ENCODE measurements at regions not wholly inside any gene's neighbourhood (a gene's known extent, or its start where the extent isn't known, plus 50 kb on each side); places are given as distances from the start of the nearest gene placed in this dataset.

GRCh38 chr1:55584526-55585401 is 369.6 kb upstream of the USP24 start:
- no peak overlapping the region for H3K4me3 ChIP-seq (ENCODE audit: low read length in 2 of 2)
- intact Hi-C loops (cut with DNase I) = loop anchor here (10.0 kb wide), 2 partner anchors 140 to 160 kb away; no protein-coding TSS in a partner anchor
- no peaks in the 10 kb centered on the region for H3K36me3 ChIP-seq (ENCODE audit: control insufficient read depth in 1 of 2, insufficient read depth in 2 of 2, low read length in 1 of 2)
- DNase-seq (no peak), ATAC-seq (ENCODE audit: low FRiP score) (peak; percentile 51)
- H3K27ac ChIP-seq (ENCODE audit: low read depth in 1 of 2, low read length in 2 of 2) = no peak overlapping the region
- no peaks in the 10 kb centered on the region for H3K27me3 ChIP-seq (ENCODE audit: control insufficient read depth in 1 of 2, insufficient read depth in 2 of 2, low read length in 1 of 2)
- 24 to 50% methylated on average over 2 of the region's 2 CpGs for WGBS, 2 donors
- no peaks in the 10 kb centered on the region for H3K9me3 ChIP-seq (ENCODE audit: control insufficient read depth, low read length)
- H3K4me1 ChIP-seq (ENCODE audit: control insufficient read depth in 1 of 2, insufficient read depth in 2 of 2, low read length in 2 of 2) = peaks cover 0 to 12% of the 10 kb centered on the region in 2 donors

- H3K36me3 ChIP-seq (ENCODE audit: control insufficient read depth in 1 of 2, insufficient read depth in 2 of 2, low read length in 1 of 2) = no peaks in the 10 kb centered on the region
- ATAC-seq (ENCODE audit: low FRiP score) (no peak), DNase-seq (no peak)
- WGBS, 2 donors = 92 to 95% methylated on average over 4 of the region's 4 CpGs
- H3K4me1 ChIP-seq (ENCODE audit: control insufficient read depth in 1 of 2, insufficient read depth in 2 of 2, low read length in 2 of 2) = peaks cover 0 to 7% of the 10 kb centered on the region in 2 donors
- intact Hi-C loops (cut with DNase I) = loop anchor here (10.0 kb wide), 2 partner anchors 137 to 157 kb away; no protein-coding TSS in a partner anchor
- H3K9me3 ChIP-seq (ENCODE audit: control insufficient read depth, low read length) = no peaks in the 10 kb centered on the region
- peak overlapping the region in 1 of 2 donors; percentile 45 for H3K27ac ChIP-seq (ENCODE audit: low read depth in 1 of 2, low read length in 2 of 2)
- no peak overlapping the region for H3K4me3 ChIP-seq (ENCODE audit: low read length in 2 of 2)
- no peaks in the 10 kb centered on the region for H3K27me3 ChIP-seq (ENCODE audit: control insufficient read depth in 1 of 2, insufficient read depth in 2 of 2, low read length in 1 of 2)
Measured at GRCh38 chr1:55582084-55582483, 366.9 kb upstream of the USP24 start.

GRCh38 chr1:55580845-55581332 is 365.7 kb upstream of the USP24 start:
- Histone ChIP-seq H3K27me3 (ENCODE audit: control insufficient read depth in 1 of 2, insufficient read depth in 2 of 2, low read length in 1 of 2) (no peaks in the 10 kb centered on the region), H3K9me3 (ENCODE audit: control insufficient read depth, low read length) (no peaks in the 10 kb centered on the region), H3K4me3 (ENCODE audit: low read length in 2 of 2) (no peak overlapping the region), H3K4me1 (ENCODE audit: control insufficient read depth in 1 of 2, insufficient read depth in 2 of 2, low read length in 2 of 2) (no peaks in the 10 kb centered on the region), H3K36me3 (ENCODE audit: control insufficient read depth in 1 of 2, insufficient read depth in 2 of 2, low read length in 1 of 2) (no peaks in the 10 kb centered on the region), H3K27ac (ENCODE audit: low read depth in 1 of 2, low read length in 2 of 2) (peak overlapping the region in 1 of 2 donors; percentile 55)
- ATAC-seq (ENCODE audit: low FRiP score) (peak; percentile 58), DNase-seq (no peak)
- intact Hi-C loops (cut with DNase I) = loop anchor here (10.0 kb wide), 2 partner anchors 136 to 156 kb away; no protein-coding TSS in a partner anchor
- 9 to 71% methylated on average over 3 of the region's 3 CpGs for WGBS, 2 donors

- Histone ChIP-seq H3K36me3 (ENCODE audit: control insufficient read depth in 1 of 2, insufficient read depth in 2 of 2, low read length in 1 of 2) (no peaks in the 10 kb centered on the region), H3K27ac (ENCODE audit: low read depth in 1 of 2, low read length in 2 of 2) (no peak overlapping the region), H3K9me3 (ENCODE audit: control insufficient read depth, low read length) (no peaks in the 10 kb centered on the region), H3K27me3 (ENCODE audit: control insufficient read depth in 1 of 2, insufficient read depth in 2 of 2, low read length in 1 of 2) (no peaks in the 10 kb centered on the region), H3K4me3 (ENCODE audit: low read length in 2 of 2) (no peak overlapping the region), H3K4me1 (ENCODE audit: control insufficient read depth in 1 of 2, insufficient read depth in 2 of 2, low read length in 2 of 2) (peaks cover 0 to 3% of the 10 kb centered on the region in 2 donors)
- ATAC-seq (ENCODE audit: low FRiP score) (no peak), DNase-seq (no peak)
- WGBS, 2 donors = 89 to 93% methylated on average over 3 of the region's 3 CpGs
- intact Hi-C loops (cut with DNase I) = loop anchor here (10.0 kb wide), 2 partner anchors 135 to 155 kb away; no protein-coding TSS in a partner anchor
Measured at GRCh38 chr1:55579332-55580001, 364.3 kb upstream of the USP24 start.

GRCh38 chr1:55578646-55579045 is 363.5 kb upstream of the USP24 start:
- DNase-seq (no peak), ATAC-seq (ENCODE audit: low FRiP score) (no peak)
- 92 to 95% methylated on average over 1 of the region's 1 CpG for WGBS, 2 donors
- Histone ChIP-seq H3K36me3 (ENCODE audit: control insufficient read depth in 1 of 2, insufficient read depth in 2 of 2, low read length in 1 of 2) (no peaks in the 10 kb centered on the region), H3K27ac (ENCODE audit: low read depth in 1 of 2, low read length in 2 of 2) (no peak overlapping the region), H3K4me3 (ENCODE audit: low read length in 2 of 2) (no peak overlapping the region), H3K9me3 (ENCODE audit: control insufficient read depth, low read length) (no peaks in the 10 kb centered on the region), H3K4me1 (ENCODE audit: control insufficient read depth in 1 of 2, insufficient read depth in 2 of 2, low read length in 2 of 2) (peaks cover 0 to 3% of the 10 kb centered on the region in 2 donors), H3K27me3 (ENCODE audit: control insufficient read depth in 1 of 2, insufficient read depth in 2 of 2, low read length in 1 of 2) (no peaks in the 10 kb centered on the region)
- intact Hi-C loops (cut with DNase I) = no loop called here

GRCh38 chr1:55575571-55576279 is 360.6 kb upstream of the USP24 start:
- Histone ChIP-seq H3K9me3 (ENCODE audit: control insufficient read depth, low read length) (no peaks in the 10 kb centered on the region), H3K27me3 (ENCODE audit: control insufficient read depth in 1 of 2, insufficient read depth in 2 of 2, low read length in 1 of 2) (no peaks in the 10 kb centered on the region), H3K4me3 (ENCODE audit: low read length in 2 of 2) (no peak overlapping the region), H3K36me3 (ENCODE audit: control insufficient read depth in 1 of 2, insufficient read depth in 2 of 2, low read length in 1 of 2) (no peaks in the 10 kb centered on the region), H3K27ac (ENCODE audit: low read depth in 1 of 2, low read length in 2 of 2) (no peak overlapping the region), H3K4me1 (ENCODE audit: control insufficient read depth in 1 of 2, insufficient read depth in 2 of 2, low read length in 2 of 2) (peaks cover 0 to 3% of the 10 kb centered on the region in 2 donors)
- intact Hi-C loops (cut with DNase I) = no loop called here
- ATAC-seq (ENCODE audit: low FRiP score) (no peak), DNase-seq (peak; percentile 67 to 82)
- WGBS, 2 donors = 58 to 63% methylated on average over 4 of the region's 4 CpGs

GRCh38 chr1:55574691-55575225 is 359.6 kb upstream of the USP24 start:
- intact Hi-C loops (cut with DNase I) = no loop called here
- WGBS, 2 donors = 89 to 95% methylated on average over 5 of the region's 5 CpGs
- H3K9me3 ChIP-seq (ENCODE audit: control insufficient read depth, low read length) = no peaks in the 10 kb centered on the region
- ATAC-seq (ENCODE audit: low FRiP score) (no peak), DNase-seq (no peak)
- no peak overlapping the region for H3K4me3 ChIP-seq (ENCODE audit: low read length in 2 of 2)
- no peaks in the 10 kb centered on the region for H3K36me3 ChIP-seq (ENCODE audit: control insufficient read depth in 1 of 2, insufficient read depth in 2 of 2, low read length in 1 of 2)
- no peak overlapping the region for H3K27ac ChIP-seq (ENCODE audit: low read depth in 1 of 2, low read length in 2 of 2)
- H3K4me1 ChIP-seq (ENCODE audit: control insufficient read depth in 1 of 2, insufficient read depth in 2 of 2, low read length in 2 of 2) = peaks cover 0 to 3% of the 10 kb centered on the region in 2 donors
- H3K27me3 ChIP-seq (ENCODE audit: control insufficient read depth in 1 of 2, insufficient read depth in 2 of 2, low read length in 1 of 2) = no peaks in the 10 kb centered on the region

Data from aorta (tissue), 5 donors.